Spleen (tissue), 7 donors: ENCODE measurements at regions not wholly inside any gene's neighbourhood (a gene's known extent, or its start where the extent isn't known, plus 50 kb on each side); places are given as distances from the start of the nearest gene placed in this dataset.

Source experiments
- CTCF ChIP-seq, 11 experiments: fragments of 200-600 bp in 7 of 11; fragments of 450-650 bp in 4 of 11; sonication (generic) in 4 of 11; IDR thresholded peaks in 8 of 11; conservative IDR thresholded peaks in 3 of 11; 1 replicate in 7 of 11; 2 replicates in 4 of 11; pipeline versions ENCODE4 v1.4.0 to v1.8.0; 2016 to 2021; ENCODE audit warnings: antibody characterized with exemption in 11 of 11, inconsistent platforms in 4 of 11, mild to moderate bottlenecking in 1 of 11
- POLR2A ChIP-seq, 3 donors: fragments of 450-650 bp; IDR thresholded peaks; one replicate each; pipeline ENCODE4 v1.5.1; 2017; ENCODE audit warnings: antibody characterized with exemption in 3 of 3, mild to moderate bottlenecking in 1 of 3
- POLR2AphosphoS5 ChIP-seq, 3 donors: sonication (generic); formaldehyde crosslinking; IDR thresholded peaks; one replicate each; pipeline ENCODE4 v1.5.1; 2017; ENCODE audit warnings: antibody characterized with exemption in 3 of 3
- donor health status: DM: no; HTN: no; CAD: no; lungs with moderate emphysema.
- donor health status: DM: no; HTN: no; CAD: no.
- donor health status: DM: no; HTN: no; CAD: no.

GRCh38 chr10:29827512-29827911, 192.7 kb upstream of the SVIL start:
- TF ChIP-seq POLR2A (IDR thresholded peaks at IDR 0.05) (no peak), CTCF (IDR thresholded peaks at IDR 0.05 in 8 of 11, conservative IDR thresholded peaks at IDR 0.05 in 3 of 11) (no peak), POLR2AphosphoS5 (IDR thresholded peaks at IDR 0.05) (no peak)
